ENCODE measurements at regions not wholly inside any gene's neighbourhood (a gene's known extent, or its start where the extent isn't known, plus 50 kb on each side); places are given as distances from the start of the nearest gene placed in this dataset.
A peak's percentile ranks its signal among the peaks of the same experiment; 100 is the strongest.

- peak; percentile 84 for DNase-seq (ENCODE audit: low read depth, low spot score)
- peak overlapping the region; percentile 65 for H3K27ac ChIP-seq
These were observed 64.7 kb downstream of the ARRDC4 start for GRCh38 chr15:98025237-98025636.

DNA sequence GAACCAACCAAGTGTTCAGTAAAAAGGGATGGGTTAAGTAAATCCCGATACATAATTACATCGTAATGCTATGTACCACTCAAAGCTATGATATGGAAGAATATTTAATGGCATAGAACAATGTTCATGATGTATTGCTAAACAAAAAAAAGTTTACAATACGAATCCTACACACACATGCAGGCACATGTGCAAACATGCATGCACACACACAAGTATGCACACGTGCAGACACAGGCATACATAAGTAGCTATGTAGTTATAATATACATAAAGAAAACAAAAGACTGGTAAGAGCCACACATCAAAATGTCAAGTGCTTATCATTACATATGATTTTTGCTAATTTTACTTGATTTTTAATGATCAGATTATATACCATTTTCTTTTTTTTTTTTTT lies 74.2 kb downstream of the ARRDC4 start:
- no peak for DNase-seq (ENCODE audit: low read depth, low spot score)
- peak overlapping the region; percentile 88 for H3K27ac ChIP-seq

GRCh38 chr15:98035134-98035533 lies 74.6 kb downstream of the ARRDC4 start:
- peak overlapping the region; percentile 88 for H3K27ac ChIP-seq
- DNase-seq (ENCODE audit: low read depth, low spot score), result no peak

DNA sequence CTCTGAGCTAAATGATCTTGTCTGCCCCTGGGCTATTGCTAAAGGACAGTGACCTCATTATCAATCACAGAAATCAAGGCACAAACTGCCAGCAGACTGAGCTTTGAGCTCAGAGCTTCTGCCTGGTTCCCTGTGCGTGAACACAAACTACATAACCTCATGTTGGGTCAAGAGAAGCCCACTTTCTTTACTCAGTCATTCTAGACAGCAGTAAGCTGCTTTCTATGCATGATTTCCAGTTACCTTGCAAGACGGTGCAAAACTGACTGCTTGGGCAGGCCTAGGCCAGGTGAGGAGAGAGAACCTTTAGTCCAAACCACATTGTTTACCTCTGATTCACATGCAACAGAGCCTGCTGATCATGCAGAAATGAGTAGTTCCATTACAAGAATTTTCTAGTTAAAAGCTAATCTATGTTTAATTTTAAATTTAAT lies 75.1 kb downstream of the ARRDC4 start:
- peak; percentile 56 for DNase-seq (ENCODE audit: low read depth, low spot score)
- peak overlapping the region; percentile 88 for H3K27ac ChIP-seq

GRCh38 chr15:98039596-98039995 lies 79.1 kb downstream of the ARRDC4 start:
- no peak for DNase-seq (ENCODE audit: low read depth, low spot score)
- H3K27ac ChIP-seq, result no peak overlapping the region

DNA sequence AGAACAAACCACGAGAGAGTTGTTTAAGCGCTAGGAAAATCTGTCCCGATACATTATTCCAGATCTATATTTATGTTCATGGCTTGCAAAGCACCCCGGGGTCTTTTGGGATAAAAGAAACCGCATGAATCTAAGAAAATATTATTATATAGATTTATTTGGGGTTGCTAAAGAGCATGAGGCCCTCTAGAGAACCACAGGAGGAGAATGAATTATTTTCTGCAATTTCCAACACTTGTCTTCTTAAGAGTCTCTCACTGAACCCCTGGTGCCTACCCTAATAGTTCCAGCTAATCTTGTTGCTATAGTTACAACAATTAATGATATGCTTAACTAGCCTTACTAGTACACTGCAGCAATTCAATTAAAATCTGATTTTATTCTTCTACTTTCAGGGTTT lies 79.6 kb downstream of the ARRDC4 start:
- DNase-seq (ENCODE audit: low read depth, low spot score), result no peak
- H3K27ac ChIP-seq, result no peak overlapping the region

GRCh38 chr15:98043160-98044014 lies 82.9 kb downstream of the ARRDC4 start:
- DNase-seq (ENCODE audit: low read depth, low spot score), result no peak
- no peak overlapping the region for H3K27ac ChIP-seq

GRCh38 chr15:98051734-98052133 lies 91.2 kb downstream of the ARRDC4 start:
- DNase-seq (ENCODE audit: low read depth, low spot score), result no peak
- H3K27ac ChIP-seq, result no peak overlapping the region

- DNase-seq (ENCODE audit: low read depth, low spot score), result no peak
- H3K27ac ChIP-seq, result no peak overlapping the region
These were observed 97.0 kb downstream of the ARRDC4 start for GRCh38 chr15:98057453-98057852.

- DNase-seq (ENCODE audit: low read depth, low spot score), result no peak
- H3K27ac ChIP-seq, result no peak overlapping the region
These were observed 102.4 kb downstream of the ARRDC4 start for GRCh38 chr15:98062869-98063268.

DNA sequence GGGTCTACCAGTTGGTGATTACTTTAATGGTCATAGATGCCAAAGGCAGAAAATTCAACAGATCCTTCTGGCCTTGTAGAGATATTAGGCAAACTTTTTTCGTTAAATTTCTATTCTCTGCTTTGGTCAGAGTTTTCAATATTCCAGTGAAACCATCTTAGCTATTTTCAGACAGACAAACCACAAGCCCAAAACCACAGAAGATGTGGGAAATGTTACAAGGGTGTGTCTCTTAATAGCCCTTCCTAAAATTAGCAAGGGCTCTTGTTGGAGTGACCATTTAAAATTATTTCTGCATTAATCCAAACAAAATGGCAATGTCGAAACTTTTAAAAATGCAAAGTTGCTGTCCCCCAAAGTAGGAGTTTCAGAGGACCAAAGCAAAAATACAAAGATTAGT lies 102.8 kb downstream of the ARRDC4 start:
- H3K27ac ChIP-seq, result no peak overlapping the region
- DNase-seq (ENCODE audit: low read depth, low spot score), result no peak

DNA sequence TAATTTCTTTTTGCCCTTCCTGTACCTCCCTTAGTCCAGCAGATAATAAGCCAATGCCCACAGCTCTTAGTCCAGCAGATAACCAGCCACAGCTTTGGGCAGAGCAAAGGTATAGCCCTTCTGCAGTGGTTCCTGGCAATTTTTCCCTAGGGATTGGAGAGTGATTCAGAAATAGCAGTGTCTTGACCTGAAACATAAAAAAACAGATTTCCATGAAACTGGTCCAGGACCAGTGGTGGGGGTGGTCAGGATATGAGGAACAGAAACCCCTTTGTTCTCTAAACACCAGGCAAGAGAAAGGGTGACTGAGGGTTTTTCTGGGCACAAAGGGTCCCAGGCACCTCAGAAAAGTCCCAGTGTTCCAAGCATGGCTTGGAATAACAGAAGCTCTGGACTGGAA lies 103.4 kb downstream of the ARRDC4 start:
- no peak for DNase-seq (ENCODE audit: low read depth, low spot score)
- H3K27ac ChIP-seq, result no peak overlapping the region

DNA sequence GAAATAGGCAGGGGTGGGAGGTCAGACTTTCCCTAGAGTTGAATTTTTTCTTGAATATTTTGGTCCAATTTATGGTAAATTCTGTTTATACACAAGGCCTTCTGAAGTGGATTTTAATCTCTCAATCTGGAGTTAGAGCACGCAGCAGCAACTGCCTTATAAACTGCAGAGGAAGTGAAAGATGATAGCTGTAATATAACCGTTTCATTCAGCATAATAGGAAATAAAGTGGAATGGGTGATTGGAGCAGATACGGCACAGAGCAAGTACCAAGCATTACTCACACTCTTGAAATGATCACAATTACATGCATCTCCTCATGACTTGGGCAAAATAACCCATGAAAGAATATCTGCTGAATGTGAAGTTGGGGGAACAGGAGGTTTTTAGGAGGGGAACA lies 106.8 kb downstream of the ARRDC4 start:
- H3K27ac ChIP-seq, result no peak overlapping the region
- no peak for DNase-seq (ENCODE audit: low read depth, low spot score)

- DNase-seq (ENCODE audit: low read depth, low spot score), result no peak
- no peak overlapping the region for H3K27ac ChIP-seq
These were observed 108.8 kb downstream of the ARRDC4 start for GRCh38 chr15:98069256-98069655.

DNA sequence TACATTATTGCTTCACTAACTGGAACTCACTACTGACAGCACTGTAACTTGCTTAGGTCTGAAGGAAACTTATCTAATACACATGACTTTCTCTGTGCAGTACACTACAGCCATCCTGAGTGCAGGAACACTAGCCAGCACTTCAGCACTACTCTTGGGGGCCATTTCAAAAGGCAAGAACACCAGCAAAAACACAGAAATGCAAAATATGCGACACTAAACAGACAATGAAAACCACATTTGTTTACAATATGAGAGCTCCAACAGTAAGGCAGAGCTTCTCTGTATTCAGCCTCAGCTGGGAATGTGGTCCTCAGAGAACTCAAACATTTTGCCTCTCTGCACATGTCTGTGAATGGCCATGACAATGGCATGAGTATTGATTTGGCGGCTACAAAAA lies 109.6 kb downstream of the ARRDC4 start:
- no peak for DNase-seq (ENCODE audit: low read depth, low spot score)
- H3K27ac ChIP-seq, result no peak overlapping the region

- H3K27ac ChIP-seq, result no peak overlapping the region
- no peak for DNase-seq (ENCODE audit: low read depth, low spot score)
These were observed 111.3 kb downstream of the ARRDC4 start for GRCh38 chr15:98071786-98072185.

GRCh38 chr15:98075441-98075840 lies 114.9 kb downstream of the ARRDC4 start:
- peak overlapping the region; percentile 16 for H3K27ac ChIP-seq
- DNase-seq (ENCODE audit: low read depth, low spot score), result no peak

DNA sequence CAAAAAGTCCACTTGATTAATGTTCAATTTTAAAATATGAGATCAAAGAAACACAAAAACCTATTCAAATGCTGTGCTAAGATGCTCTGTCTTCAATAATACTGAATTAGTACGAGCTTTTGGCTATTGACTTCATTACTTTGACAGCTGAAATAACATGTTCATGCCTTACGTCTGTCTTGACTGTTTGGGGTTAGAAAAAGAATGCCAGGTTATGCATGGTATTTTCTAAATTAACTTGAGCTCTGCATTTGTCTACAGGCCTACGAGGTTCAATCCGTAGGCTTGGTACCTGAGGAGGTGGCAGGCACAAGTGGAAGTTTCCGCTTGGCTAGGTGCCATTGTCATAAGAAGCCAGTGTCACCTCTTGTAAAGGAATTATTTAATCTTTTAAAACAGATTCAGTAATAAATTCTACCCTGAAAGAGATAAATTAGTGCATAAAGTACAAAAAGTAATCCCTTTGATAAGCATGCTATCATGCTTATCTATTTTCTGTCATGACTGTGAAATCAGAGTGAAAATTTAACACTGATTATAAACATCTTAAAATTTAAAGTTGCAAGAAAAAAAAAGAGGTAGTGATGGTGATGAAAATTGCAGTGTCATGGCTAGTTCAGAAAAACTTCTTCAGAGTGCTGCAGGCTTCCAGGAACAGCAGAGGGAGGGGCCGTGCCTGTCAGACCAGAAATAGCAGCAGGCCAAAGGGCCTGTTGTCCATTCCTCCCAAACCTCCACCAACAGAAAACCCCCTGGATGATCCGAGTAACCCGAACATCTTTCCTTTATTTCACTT lies 115.7 kb downstream of the ARRDC4 start:
- no peak for DNase-seq (ENCODE audit: low read depth, low spot score)
- H3K27ac ChIP-seq, result peak overlapping the region; percentile 16

DNA sequence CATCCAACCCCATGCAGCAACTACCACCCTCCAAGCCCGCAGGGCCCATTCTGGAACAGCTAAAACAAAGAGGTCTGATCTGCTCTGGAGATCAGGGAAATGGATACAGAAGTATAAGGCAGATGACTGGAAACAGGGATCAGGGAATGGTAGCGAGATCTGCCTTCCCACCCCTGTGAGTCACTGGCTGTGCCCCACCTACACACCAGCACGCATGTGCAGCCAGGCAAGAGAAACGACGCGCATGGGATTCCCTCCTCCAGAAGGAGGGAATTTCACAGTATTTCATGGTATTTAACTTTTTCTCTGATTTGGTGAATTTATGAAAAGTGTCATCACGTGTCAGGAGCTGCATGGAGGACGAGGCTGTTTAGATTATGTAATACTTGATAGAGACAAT lies 116.7 kb downstream of the ARRDC4 start:
- H3K27ac ChIP-seq, result no peak overlapping the region
- DNase-seq (ENCODE audit: low read depth, low spot score), result no peak

GRCh38 chr15:98080791-98081190 lies 120.3 kb downstream of the ARRDC4 start:
- DNase-seq (ENCODE audit: low read depth, low spot score), result no peak
- H3K27ac ChIP-seq, result no peak overlapping the region

- DNase-seq (ENCODE audit: low read depth, low spot score), result no peak
These were observed 122.9 kb downstream of the ARRDC4 start for GRCh38 chr15:98083203-98083910.

More at GRCh38 chr15:98083203-98083910, 122.9 kb downstream of the ARRDC4 start:
- H3K27ac ChIP-seq, result no peak overlapping the region
